NCI-H2227 (cell line): ENCODE measurements at regions not wholly inside any gene's neighbourhood (a gene's known extent, or its start where the extent isn't known, plus 50 kb on each side); places are given as distances from the start of the nearest gene placed in this dataset.
A peak's percentile ranks its signal among the peaks of the same experiment; 100 is the strongest.
"Not testable (repeated sequence)": the region's sequence is repeated elsewhere in the genome, so short reads cannot be mapped to it uniquely, and the experiment has no call there.

Experiments used
- DNase-seq: peaks from one replicate; lab custom pipeline; 2025; ENCODE audit not compliant: unreplicated experiment; lab: John Stamatoyannopoulos, UW

GRCh38 chr7:82701949-82702348 is 258.4 kb upstream of the CACNA2D1 start:
- DNase-seq, result no peak

- DNase-seq, result peak; percentile 78
Observed at GRCh38 chr7:82700741-82701140, 257.2 kb upstream of the CACNA2D1 start.

- DNase-seq, result no peak
Observed at GRCh38 chr7:82699773-82700186, 256.2 kb upstream of the CACNA2D1 start.

- no peak for DNase-seq
Observed at GRCh38 chr7:82697897-82698296, 254.3 kb upstream of the CACNA2D1 start.

GRCh38 chr7:82696631-82697030 is 253.1 kb upstream of the CACNA2D1 start:
- no peak for DNase-seq

GRCh38 chr7:82694022-82694421 is 250.4 kb upstream of the CACNA2D1 start:
- no peak for DNase-seq

- DNase-seq, result no peak
Observed at GRCh38 chr7:82690929-82691328, 247.4 kb upstream of the CACNA2D1 start.

GRCh38 chr7:82685214-82685613 is 241.6 kb upstream of the CACNA2D1 start:
- DNase-seq, result no peak

- no peak for DNase-seq
Observed at GRCh38 chr7:82678716-82679115, 235.1 kb upstream of the CACNA2D1 start.

GRCh38 chr7:82678259-82678658 is 234.7 kb upstream of the CACNA2D1 start:
- no peak for DNase-seq

GRCh38 chr7:82677493-82677892 is 233.9 kb upstream of the CACNA2D1 start:
- DNase-seq, result no peak

GRCh38 chr7:82676777-82677463 is 233.3 kb upstream of the CACNA2D1 start:
- no peak for DNase-seq

- DNase-seq, result no peak
Observed at GRCh38 chr7:82675396-82675795, 231.8 kb upstream of the CACNA2D1 start.

GRCh38 chr7:82674268-82674667 is 230.7 kb upstream of the CACNA2D1 start:
- DNase-seq, result no peak

GRCh38 chr7:82672078-82672477 is 228.5 kb upstream of the CACNA2D1 start:
- no peak for DNase-seq

- DNase-seq, result no peak
Observed at GRCh38 chr7:82669141-82669540, 225.6 kb upstream of the CACNA2D1 start.

GRCh38 chr7:82668676-82669075 is 225.1 kb upstream of the CACNA2D1 start:
- no peak for DNase-seq

- no peak for DNase-seq
Observed at GRCh38 chr7:82665966-82666507, 222.5 kb upstream of the CACNA2D1 start.

- no peak for DNase-seq
Observed at GRCh38 chr7:82655965-82656364, 212.4 kb upstream of the CACNA2D1 start.

GRCh38 chr7:82650095-82650494 is 206.5 kb upstream of the CACNA2D1 start:
- DNase-seq, result not testable (repeated sequence)

- DNase-seq, result no peak
Observed at GRCh38 chr7:82633592-82633991, 190.0 kb upstream of the CACNA2D1 start.

GRCh38 chr7:82631998-82632397 is 188.4 kb upstream of the CACNA2D1 start:
- DNase-seq, result no peak

- no peak for DNase-seq
Observed at GRCh38 chr7:82629583-82629982, 186.0 kb upstream of the CACNA2D1 start.
